Upper lobe of left lung (tissue), 6 donors: ENCODE measurements at regions not wholly inside any gene's neighbourhood (a gene's known extent, or its start where the extent isn't known, plus 50 kb on each side); places are given as distances from the start of the nearest gene placed in this dataset.

Experiments used
- ATAC-seq, 2 donors: fragments of 200-7000 bp; cut with Tn5 transposase; one replicate each; pipeline ENCODE4 v1.9.1; 2022; ENCODE audit warnings: mild to moderate bottlenecking in 2 of 2, moderate library complexity in 2 of 2; ENCODE audit not compliant: low FRiP score in 2 of 2
- DNase-seq, 2 donors: peaks; one replicate each; pipeline ENCODE4 v3.0.0-alpha.2; 2019 to 2020
- H3K27ac ChIP-seq, 4 donors: fragments of 200-600 bp; sonication (generic); one replicate each; pipeline ENCODE4 v1.5.1; 2016 to 2019
- H3K27me3 ChIP-seq, 4 donors: fragments of 200-600 bp; sonication (generic); one replicate each; pipeline ENCODE4 v1.5.1; 2017 to 2019
- H3K36me3 ChIP-seq, 4 donors: fragments of 200-600 bp; sonication (generic); one replicate each; pipeline ENCODE4 v1.5.1; 2016 to 2019
- H3K4me1 ChIP-seq, 4 donors: fragments of 200-600 bp; sonication (generic); one replicate each; pipeline ENCODE4 v1.5.1; 2018 to 2019
- H3K4me3 ChIP-seq, 4 donors: fragments of 200-600 bp; sonication (generic); one replicate each; pipeline ENCODE4 v1.5.1; 2017 to 2019; ENCODE audit warnings: mild to moderate bottlenecking in 2 of 4, moderate library complexity in 1 of 4
- H3K9me3 ChIP-seq, 4 donors: fragments of 200-600 bp; sonication (generic); one replicate each; pipeline ENCODE4 v1.5.1; 2018 to 2019
- CTCF ChIP-seq, 6 experiments: fragments of 450-650 bp in 4 of 6; fragments of 200-600 bp in 2 of 6; sonication (generic) in 2 of 6; IDR thresholded peaks; one replicate each; pipeline ENCODE4 v1.5.1; 2016 to 2019; ENCODE audit warnings: antibody characterized with exemption in 6 of 6
- EP300 ChIP-seq, 4 donors: sonication (generic); formaldehyde crosslinking; IDR thresholded peaks; one replicate each; pipeline ENCODE4 v1.5.1; 2017; ENCODE audit warnings: antibody characterized with exemption in 4 of 4, control low read depth in 2 of 4
- POLR2A ChIP-seq, 4 donors: fragments of 450-650 bp; IDR thresholded peaks; one replicate each; pipeline ENCODE4 v1.5.1; 2016 to 2017; ENCODE audit warnings: antibody characterized with exemption in 4 of 4, mild to moderate bottlenecking in 2 of 4
- POLR2AphosphoS5 ChIP-seq, 2 donors: sonication (generic); formaldehyde crosslinking; IDR thresholded peaks; one replicate each; pipeline ENCODE4 v1.5.1; 2017; ENCODE audit warnings: antibody characterized with exemption in 2 of 2
- WGBS, 2 donors: methylation state at CpG; one replicate each; pipeline ENCODE4 v1.1.5; 2017 to 2018; 5-methylcytosine and 5-hydroxymethylcytosine counted together
- small RNA-seq, 4 donors: library from RNA; depleted of rRNA; stranded (forward); fragments of <200 nt; gene quantifications; one replicate each; pipeline ENCODE3, GENCODE V24; 2016
- donor health status: DM: no; HTN: no; CAD: no; lungs with moderate emphysema.
- donor health status: DM: no; HTN: yes; CAD: no; lungs with severe emphysema.

GRCh38 chr7:55622241-55622640 lies 49.9 kb upstream of the VOPP1 start:
- peaks cover 0 to 15% (median 5%) of the 10 kb centered on the region in 4 donors for H3K9me3 ChIP-seq
- TF ChIP-seq EP300 (IDR thresholded peaks at IDR 0.05) (no peak), CTCF (IDR thresholded peaks at IDR 0.05) (no peak), POLR2A (IDR thresholded peaks at IDR 0.05) (no peak), POLR2AphosphoS5 (IDR thresholded peaks at IDR 0.05) (no peak)
- ATAC-seq: no peak
- WGBS, 2 donors: 77 to 88% methylated on average over 5 of the region's 5 CpGs
- no peaks in the 10 kb centered on the region for H3K36me3 ChIP-seq
- no peaks in the 10 kb centered on the region for H3K27me3 ChIP-seq
- H3K4me3 ChIP-seq: no peak overlapping the region
- no peak for DNase-seq
- H3K4me1 ChIP-seq: no peaks in the 10 kb centered on the region
- H3K27ac ChIP-seq: no peak overlapping the region

Small RNA genes in the stretch of these regions (small RNA-seq; reads per million reads assigned to genes)
- gene RNU6-389P (0 reads per million in 4 donors), gene SUMO2P3 (0 reads per million in 4 donors)
